Peyer's patch (tissue), 4 donors: ENCODE measurements at regions not wholly inside any gene's neighbourhood (a gene's known extent, or its start where the extent isn't known, plus 50 kb on each side); places are given as distances from the start of the nearest gene placed in this dataset.
A peak's percentile ranks its signal among the peaks of the same experiment; 100 is the strongest.
"Not testable (repeated sequence)": the region's sequence is repeated elsewhere in the genome, so short reads cannot be mapped to it uniquely, and the experiment has no call there.

Experiments
- DNase-seq, 3 donors: peaks; one replicate each; pipeline ENCODE4 v3.0.0-alpha.2; 2017 to 2019
- H3K27ac ChIP-seq, 4 donors: fragments of 200-600 bp; sonication (generic); one replicate each; pipeline ENCODE4 v1.5.1; 2016 to 2019
- H3K27me3 ChIP-seq, 2 donors: fragments of 200-600 bp; sonication (generic); one replicate each; pipeline ENCODE4 v1.5.1; 2019
- H3K36me3 ChIP-seq, 3 donors: fragments of 200-600 bp; sonication (generic); one replicate each; pipeline ENCODE4 v1.5.1; 2016 to 2019
- H3K4me1 ChIP-seq, 4 donors: fragments of 200-600 bp; sonication (generic); one replicate each; pipeline ENCODE4 v1.5.1; 2016 to 2019
- H3K4me3 ChIP-seq, 4 donors: fragments of 200-600 bp; sonication (generic); 1 replicate in 3 of 4; 2 replicates in 1 of 4; pipeline ENCODE4 v1.5.1; 2016 to 2019; ENCODE audit warnings: mild to moderate bottlenecking in 1 of 4
- H3K9me3 ChIP-seq, 4 donors: fragments of 200-600 bp; sonication (generic); one replicate each; pipeline ENCODE4 v1.5.1; 2016 to 2019; ENCODE audit warnings: mild to moderate bottlenecking in 1 of 4
- CTCF ChIP-seq, 6 experiments: fragments of 450-650 bp in 4 of 6; fragments of 200-600 bp in 2 of 6; sonication (generic) in 1 of 6; IDR thresholded peaks; one replicate each; pipeline ENCODE4 v1.5.1; 2017 to 2019; ENCODE audit warnings: antibody characterized with exemption in 6 of 6, mild to moderate bottlenecking in 3 of 6, moderate library complexity in 1 of 6
- POLR2A ChIP-seq, 2 donors: fragments of 450-650 bp; IDR thresholded peaks; one replicate each; pipeline ENCODE4 v1.5.1; 2017; ENCODE audit warnings: antibody characterized with exemption in 2 of 2, mild to moderate bottlenecking in 2 of 2, moderate library complexity in 2 of 2

- Histone ChIP-seq H3K36me3 (no peaks in the 10 kb centered on the region), H3K4me1 (peaks cover 0 to 7% (median 6%) of the 10 kb centered on the region in 4 donors), H3K27ac (no peak overlapping the region), H3K9me3 (no peaks in the 10 kb centered on the region), H3K4me3 (no peak overlapping the region), H3K27me3 (no peaks in the 10 kb centered on the region)
- no peak for TF ChIP-seq CTCF (IDR thresholded peaks at IDR 0.05)
- TF ChIP-seq POLR2A (IDR thresholded peaks at IDR 0.05) = no peak
- no peak for DNase-seq
These were observed 70.5 kb upstream of the ZNF217 start for GRCh38 chr20:53664121-53664520.

GRCh38 chr20:53663521-53663920 lies 69.9 kb upstream of the ZNF217 start:
- H3K4me3 ChIP-seq, H3K36me3 ChIP-seq, H3K9me3 ChIP-seq, DNase-seq, H3K27me3 ChIP-seq, H3K4me1 ChIP-seq, H3K27ac ChIP-seq: not testable (repeated sequence)

- Histone ChIP-seq H3K4me3 (no peak overlapping the region), H3K9me3 (no peaks in the 10 kb centered on the region), H3K27ac (no peak overlapping the region), H3K36me3 (no peaks in the 10 kb centered on the region), H3K4me1 (peaks cover 0 to 7% (median 6%) of the 10 kb centered on the region in 4 donors), H3K27me3 (no peaks in the 10 kb centered on the region)
- no peak for DNase-seq
- TF ChIP-seq CTCF (IDR thresholded peaks at IDR 0.05) = no peak
These were observed 69.0 kb upstream of the ZNF217 start for GRCh38 chr20:53662595-53662994.

- no peak for DNase-seq
- TF ChIP-seq CTCF (IDR thresholded peaks at IDR 0.05) (no peak), POLR2A (IDR thresholded peaks at IDR 0.05) (no peak)
- Histone ChIP-seq H3K4me1 (peaks cover 0 to 20% (median 11%) of the 10 kb centered on the region in 4 donors), H3K4me3 (no peak overlapping the region), H3K9me3 (no peaks in the 10 kb centered on the region), H3K36me3 (no peaks in the 10 kb centered on the region), H3K27ac (peak overlapping the region; percentile 56 to 80 (median 70)), H3K27me3 (no peaks in the 10 kb centered on the region)
These were observed 67.3 kb upstream of the ZNF217 start for GRCh38 chr20:53660947-53661381.

- Histone ChIP-seq H3K9me3 (no peaks in the 10 kb centered on the region), H3K27ac (peak overlapping the region; percentile 56 to 80 (median 70)), H3K27me3 (no peaks in the 10 kb centered on the region), H3K36me3 (no peaks in the 10 kb centered on the region), H3K4me1 (peaks cover 0 to 23% (median 13%) of the 10 kb centered on the region in 4 donors), H3K4me3 (peak overlapping the region; percentile 43 to 60 (median 51))
- TF ChIP-seq POLR2A (IDR thresholded peaks at IDR 0.05) (no peak), CTCF (IDR thresholded peaks at IDR 0.05) (no peak)
- DNase-seq = peak; percentile 51 to 66 (median 62)
These were observed 66.7 kb upstream of the ZNF217 start for GRCh38 chr20:53660078-53660909.

GRCh38 chr20:53658973-53659372 lies 65.3 kb upstream of the ZNF217 start:
- H3K4me1 ChIP-seq = peaks cover 0 to 23% (median 13%) of the 10 kb centered on the region in 4 donors
- no peak for DNase-seq

More at GRCh38 chr20:53658973-53659372, 65.3 kb upstream of the ZNF217 start:
- TF ChIP-seq POLR2A (IDR thresholded peaks at IDR 0.05) (no peak), CTCF (IDR thresholded peaks at IDR 0.05) (no peak)
- no peak overlapping the region for H3K4me3 ChIP-seq
- no peaks in the 10 kb centered on the region for H3K36me3 ChIP-seq
- H3K27me3 ChIP-seq = no peaks in the 10 kb centered on the region
- H3K27ac ChIP-seq = no peak overlapping the region
- no peaks in the 10 kb centered on the region for H3K9me3 ChIP-seq
